Endodermal cell (in vitro differentiated cells): ENCODE measurements at regions not wholly inside any gene's neighbourhood (a gene's known extent, or its start where the extent isn't known, plus 50 kb on each side); places are given as distances from the start of the nearest gene placed in this dataset.

Experiments used
- DNase-seq: peaks from one replicate; pipeline ENCODE4 v3.0.0-alpha.2; 2017
- H3K27ac ChIP-seq: 2 replicates; pipeline ENCODE4 v1.5.1; 2013; ENCODE audit warnings: mild to moderate bottlenecking, low read depth, low read length, moderate library complexity
- H3K27me3 ChIP-seq: 2 replicates; pipeline ENCODE4 v1.6.1; 2013; ENCODE audit warnings: mild to moderate bottlenecking, low read length, moderate library complexity; ENCODE audit not compliant: insufficient read depth, control insufficient read depth, poor library complexity, severe bottlenecking
- H3K36me3 ChIP-seq: 2 replicates; pipeline ENCODE4 v1.7.0; 2013; ENCODE audit warnings: mild to moderate bottlenecking, low read length, moderate library complexity; ENCODE audit not compliant: control insufficient read depth, insufficient read depth
- H3K4me1 ChIP-seq: one replicate; pipeline ENCODE4 v1.7.0; 2013; ENCODE audit warnings: low read length; ENCODE audit not compliant: control insufficient read depth, insufficient read depth
- H3K4me3 ChIP-seq: 2 replicates; pipeline ENCODE4 v1.5.1; 2013; ENCODE audit warnings: mild to moderate bottlenecking, low read length, moderate library complexity
- H3K9ac ChIP-seq: 2 replicates; pipeline ENCODE4 v1.6.1; 2013; ENCODE audit warnings: mild to moderate bottlenecking, low read length, moderate library complexity; ENCODE audit not compliant: poor library complexity, severe bottlenecking; ENCODE audit errors: extremely low read depth
- H3K9me3 ChIP-seq: 2 replicates; pipeline ENCODE4 v1.6.1; 2013; ENCODE audit warnings: mild to moderate bottlenecking, low read length, moderate library complexity; ENCODE audit not compliant: control insufficient read depth
- H3K27ac Mint-ChIP-seq: 2 replicates; pipeline ENCODE4 v1.8.0; 2020; ENCODE audit warnings: mixed read lengths
- H3K27me3 Mint-ChIP-seq: 2 replicates; pipeline ENCODE4 v1.8.0; 2021; ENCODE audit warnings: mild to moderate bottlenecking, mixed read lengths; ENCODE audit not compliant: insufficient read depth
- H3K36me3 Mint-ChIP-seq: 2 replicates; pipeline ENCODE4 v1.8.0; 2020; ENCODE audit warnings: low read depth, mixed read lengths
- H3K4me1 Mint-ChIP-seq: 2 replicates; pipeline ENCODE4 v1.8.0; 2020; ENCODE audit warnings: mixed read lengths
- H3K4me3 Mint-ChIP-seq: 2 replicates; pipeline ENCODE4 v1.8.0; 2020; ENCODE audit warnings: mild to moderate bottlenecking, moderate library complexity, mixed read lengths
- H3K9me3 Mint-ChIP-seq: 2 replicates; pipeline ENCODE4 v1.8.0; 2020; ENCODE audit warnings: mild to moderate bottlenecking, mixed read lengths
- CTCF ChIP-seq: fragments of 200-600 bp; sonication (generic); conservative IDR thresholded peaks from 2 replicates; pipeline ENCODE4 v1.5.0; 2021; ENCODE audit warnings: antibody characterized with exemption, mild to moderate bottlenecking
- WGBS, 2 experiments: methylation state at CpG; one replicate each; pipeline versions ENCODE4 v1.1.5 to v1.1.7; 2013; ENCODE audit warnings: missing lambda C conversion rate in 2 of 2, mixed read lengths in 1 of 2; ENCODE audit not compliant: insufficient coverage in 1 of 2, insufficient read length in 1 of 2; 5-methylcytosine and 5-hydroxymethylcytosine counted together

- H3K27ac Mint-ChIP-seq = no peak overlapping the region
- peaks cover 5% of the 10 kb centered on the region for H3K9me3 Mint-ChIP-seq
- H3K4me3 Mint-ChIP-seq = no peak overlapping the region
- H3K4me3 ChIP-seq = no peak overlapping the region
- H3K9me3 ChIP-seq = no peaks in the 10 kb centered on the region
- H3K27me3 Mint-ChIP-seq = peaks cover 3% of the 10 kb centered on the region
- no peak for DNase-seq
- no peaks in the 10 kb centered on the region for H3K4me1 ChIP-seq
- H3K9ac ChIP-seq = no peak overlapping the region
- no peak overlapping the region for H3K27ac ChIP-seq
- H3K27me3 ChIP-seq = no peaks in the 10 kb centered on the region
- no peak for TF ChIP-seq CTCF
- no peaks in the 10 kb centered on the region for H3K36me3 ChIP-seq
- no peaks in the 10 kb centered on the region for H3K4me1 Mint-ChIP-seq
- no peaks in the 10 kb centered on the region for H3K36me3 Mint-ChIP-seq
- 83% methylated on average over 1 of the region's 1 CpG; no CpG with 5 or more reads in 1 of the 2 experiments for WGBS, 2 experiments
These were observed 421.7 kb downstream of the ADRA2A start for GRCh38 chr10:111498560-111498959.

- H3K9me3 Mint-ChIP-seq = peaks cover 14% of the 10 kb centered on the region
- H3K9ac ChIP-seq = no peak overlapping the region
- H3K4me1 Mint-ChIP-seq = no peaks in the 10 kb centered on the region
- no peaks in the 10 kb centered on the region for H3K36me3 Mint-ChIP-seq
- no peak overlapping the region for H3K4me3 Mint-ChIP-seq
- no peak for DNase-seq
- no peak for TF ChIP-seq CTCF
- peaks cover 6% of the 10 kb centered on the region for H3K9me3 ChIP-seq
- H3K27me3 Mint-ChIP-seq = peaks cover 32% of the 10 kb centered on the region
- peaks cover 44% of the 10 kb centered on the region for H3K27me3 ChIP-seq
- H3K36me3 ChIP-seq = no peaks in the 10 kb centered on the region
- no peak overlapping the region for H3K4me3 ChIP-seq
- no peak overlapping the region for H3K27ac ChIP-seq
- H3K4me1 ChIP-seq = no peaks in the 10 kb centered on the region
- H3K27ac Mint-ChIP-seq = no peak overlapping the region
These were observed 427.5 kb downstream of the ADRA2A start for GRCh38 chr10:111504376-111504775.

- no peaks in the 10 kb centered on the region for H3K36me3 Mint-ChIP-seq
- H3K36me3 ChIP-seq = no peaks in the 10 kb centered on the region
- no peak overlapping the region for H3K27ac ChIP-seq
These were observed 429.6 kb downstream of the ADRA2A start for GRCh38 chr10:111506266-111507034.

More at GRCh38 chr10:111506266-111507034, 429.6 kb downstream of the ADRA2A start:
- H3K9me3 ChIP-seq = peaks cover 6% of the 10 kb centered on the region
- Mint-ChIP-seq H3K4me3 (no peak overlapping the region), H3K4me1 (no peaks in the 10 kb centered on the region), H3K27ac (no peak overlapping the region), H3K9me3 (peaks cover 14% of the 10 kb centered on the region), H3K27me3 (peaks cover 36% of the 10 kb centered on the region)
- H3K4me3 ChIP-seq = no peak overlapping the region
- H3K4me1 ChIP-seq = no peaks in the 10 kb centered on the region
- TF ChIP-seq CTCF = no peak
- no peak overlapping the region for H3K9ac ChIP-seq
- no peak for DNase-seq
- WGBS, 2 experiments = 26 to 54% methylated on average over 2 to 3 of the region's 3 CpGs
- H3K27me3 ChIP-seq = peaks cover 59% of the 10 kb centered on the region
